A673 (cell line): ENCODE measurements at regions not wholly inside any gene's neighbourhood (a gene's known extent, or its start where the extent isn't known, plus 50 kb on each side); places are given as distances from the start of the nearest gene placed in this dataset.

Experiments used
- CTCF ChIP-seq: fragments of 300-800, 200-600 bp; sonication (generic); conservative IDR thresholded peaks from 2 replicates; pipeline ENCODE4 v1.5.1; 2017; ENCODE audit warnings: low read depth, mild to moderate bottlenecking, antibody characterized with exemption, low read length, moderate library complexity, mixed read lengths
- EZH2 ChIP-seq: fragments of 200-600 bp; sonication (generic); IDR thresholded peaks from 2 replicates; pipeline ENCODE4 v1.6.1; 2017; ENCODE audit warnings: borderline replicate concordance, low read depth, mild to moderate bottlenecking, mixed read lengths, antibody characterized with exemption, low read length; ENCODE audit not compliant: poor library complexity, severe bottlenecking

GRCh38 chr14:97513891-97514290 lies 716.7 kb downstream of the VRK1 start:
- TF ChIP-seq CTCF (no peak), EZH2 (no peak)
